Activated CD4-positive, alpha-beta T cell treated with anti-CD3 and anti-CD28 coated beads for 48 hours (primary cell): ENCODE measurements at regions not wholly inside any gene's neighbourhood (a gene's known extent, or its start where the extent isn't known, plus 50 kb on each side); places are given as distances from the start of the nearest gene placed in this dataset.

Experiments used
- DNase-seq: peaks from one replicate; pipeline ENCODE4 v3.0.0-alpha.2; 2020

- no peak for DNase-seq
Observed at GRCh38 chr10:3364768-3365480, 192.3 kb upstream of the PITRM1 start.

GRCh38 chr10:3363311-3364045, 190.9 kb upstream of the PITRM1 start:
- no peak for DNase-seq

GRCh38 chr10:3362394-3362793, 189.8 kb upstream of the PITRM1 start:
- DNase-seq, result no peak

GRCh38 chr10:3361640-3362039, 189.1 kb upstream of the PITRM1 start:
- DNase-seq, result no peak

- DNase-seq, result no peak
Observed at GRCh38 chr10:3357737-3358136, 185.2 kb upstream of the PITRM1 start.

GRCh38 chr10:3355536-3355935, 183.0 kb upstream of the PITRM1 start:
- no peak for DNase-seq

GRCh38 chr10:3354174-3354900, 181.8 kb upstream of the PITRM1 start:
- no peak for DNase-seq

- no peak for DNase-seq
Observed at GRCh38 chr10:3353235-3353634, 180.7 kb upstream of the PITRM1 start.

- DNase-seq, result no peak
Observed at GRCh38 chr10:3350617-3351258, 178.2 kb upstream of the PITRM1 start.

GRCh38 chr10:3350205-3350604, 177.6 kb upstream of the PITRM1 start:
- DNase-seq, result no peak

- DNase-seq, result no peak
Observed at GRCh38 chr10:3348564-3348963, 176.0 kb upstream of the PITRM1 start.

GRCh38 chr10:3347413-3348182, 175.0 kb upstream of the PITRM1 start:
- DNase-seq, result no peak

- no peak for DNase-seq
Observed at GRCh38 chr10:3346851-3347250, 174.3 kb upstream of the PITRM1 start.

GRCh38 chr10:3342771-3343170, 170.2 kb upstream of the PITRM1 start:
- DNase-seq, result no peak

- DNase-seq, result no peak
Observed at GRCh38 chr10:3340127-3340730, 167.6 kb upstream of the PITRM1 start.

GRCh38 chr10:3339531-3339950, 167.0 kb upstream of the PITRM1 start:
- DNase-seq, result no peak

GRCh38 chr10:3339121-3339520, 166.5 kb upstream of the PITRM1 start:
- DNase-seq, result no peak

GRCh38 chr10:3337741-3338140, 165.2 kb upstream of the PITRM1 start:
- no peak for DNase-seq

GRCh38 chr10:3336673-3337293, 164.2 kb upstream of the PITRM1 start:
- no peak for DNase-seq

GRCh38 chr10:3333426-3333825, 160.8 kb upstream of the PITRM1 start:
- no peak for DNase-seq

- no peak for DNase-seq
Observed at GRCh38 chr10:3331690-3332230, 159.2 kb upstream of the PITRM1 start.
